Prostate gland (tissue), 2 donors: ENCODE measurements at regions not wholly inside any gene's neighbourhood (a gene's known extent, or its start where the extent isn't known, plus 50 kb on each side); places are given as distances from the start of the nearest gene placed in this dataset.

ENCODE experiments used
- POLR2A ChIP-seq: fragments of 450-650 bp; IDR thresholded peaks from one replicate; pipeline ENCODE4 v1.6.1; 2016; ENCODE audit warnings: antibody characterized with exemption, mild to moderate bottlenecking
- POLR2AphosphoS5 ChIP-seq: sonication (generic); formaldehyde crosslinking; IDR thresholded peaks from one replicate; pipeline ENCODE4 v1.6.1; 2017; ENCODE audit warnings: antibody characterized with exemption
- TF ChIP-seq, protein P1 (sequence below), 4 experiments: fragments of 200-600 bp in 2 of 4; fragments of 450-650 bp in 2 of 4; sonication (generic) in 2 of 4; IDR thresholded peaks; 1 replicate in 3 of 4; 2 replicates in 1 of 4; pipeline ENCODE4 v1.5.1; 2016 to 2019; ENCODE audit warnings: antibody characterized with exemption in 4 of 4, mild to moderate bottlenecking in 2 of 4, moderate library complexity in 2 of 4

DNA sequence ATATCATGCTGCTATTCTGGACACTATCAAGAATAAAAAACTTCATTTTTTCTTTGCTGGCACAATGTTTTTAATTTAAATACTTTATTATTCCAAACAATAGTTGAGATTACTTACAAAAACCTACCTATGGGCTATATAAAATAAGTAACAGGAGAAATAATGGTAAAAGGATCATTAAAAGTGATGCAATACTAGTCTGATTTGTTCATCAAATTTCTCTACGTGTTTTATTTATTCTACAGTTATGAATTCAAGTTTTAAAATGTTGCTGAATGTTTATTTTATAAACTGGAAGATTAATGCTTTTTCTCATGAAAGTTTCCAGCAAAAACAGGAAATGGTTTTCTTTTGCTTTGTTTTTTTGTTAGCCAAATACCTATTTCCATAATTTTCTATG is 662.4 kb upstream of the BRINP3 start:
- TF ChIP-seq, protein P1, sequence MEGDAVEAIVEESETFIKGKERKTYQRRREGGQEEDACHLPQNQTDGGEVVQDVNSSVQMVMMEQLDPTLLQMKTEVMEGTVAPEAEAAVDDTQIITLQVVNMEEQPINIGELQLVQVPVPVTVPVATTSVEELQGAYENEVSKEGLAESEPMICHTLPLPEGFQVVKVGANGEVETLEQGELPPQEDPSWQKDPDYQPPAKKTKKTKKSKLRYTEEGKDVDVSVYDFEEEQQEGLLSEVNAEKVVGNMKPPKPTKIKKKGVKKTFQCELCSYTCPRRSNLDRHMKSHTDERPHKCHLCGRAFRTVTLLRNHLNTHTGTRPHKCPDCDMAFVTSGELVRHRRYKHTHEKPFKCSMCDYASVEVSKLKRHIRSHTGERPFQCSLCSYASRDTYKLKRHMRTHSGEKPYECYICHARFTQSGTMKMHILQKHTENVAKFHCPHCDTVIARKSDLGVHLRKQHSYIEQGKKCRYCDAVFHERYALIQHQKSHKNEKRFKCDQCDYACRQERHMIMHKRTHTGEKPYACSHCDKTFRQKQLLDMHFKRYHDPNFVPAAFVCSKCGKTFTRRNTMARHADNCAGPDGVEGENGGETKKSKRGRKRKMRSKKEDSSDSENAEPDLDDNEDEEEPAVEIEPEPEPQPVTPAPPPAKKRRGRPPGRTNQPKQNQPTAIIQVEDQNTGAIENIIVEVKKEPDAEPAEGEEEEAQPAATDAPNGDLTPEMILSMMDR (IDR thresholded peaks at IDR 0.05), result no peak
- TF ChIP-seq POLR2A, result no peak
- TF ChIP-seq POLR2AphosphoS5, result no peak
